Coronary artery (tissue), 2 donors: ENCODE measurements at regions not wholly inside any gene's neighbourhood (a gene's known extent, or its start where the extent isn't known, plus 50 kb on each side); places are given as distances from the start of the nearest gene placed in this dataset.

ENCODE experiments used
- DNase-seq: peaks from one replicate; pipeline ENCODE4 v3.0.0-alpha.2; 2017; ENCODE audit warnings: low spot score
- H3K27ac ChIP-seq, 2 donors: fragments of 200-600 bp; sonication (generic); one replicate each; pipeline ENCODE4 v1.5.1; 2016 to 2019
- H3K4me3 ChIP-seq: fragments of 200-600 bp; sonication (generic); 2 replicates; pipeline ENCODE4 v1.5.1; 2016; ENCODE audit warnings: mild to moderate bottlenecking, moderate library complexity
- CTCF ChIP-seq: fragments of 200-600 bp; sonication (generic); IDR thresholded peaks from one replicate; pipeline ENCODE4 v1.5.1; 2019; ENCODE audit warnings: antibody characterized with exemption

GRCh38 chr15:31444844-31445243 lies 118.2 kb downstream of the KLF13 start:
- no peak overlapping the region for H3K4me3 ChIP-seq
- no peak overlapping the region for H3K27ac ChIP-seq
- DNase-seq, result no peak
- TF ChIP-seq CTCF, result no peak

- no peak for DNase-seq
- TF ChIP-seq CTCF, result no peak
- Histone ChIP-seq H3K27ac (no peak overlapping the region), H3K4me3 (no peak overlapping the region)
Measured at GRCh38 chr15:31446546-31446945, 119.9 kb downstream of the KLF13 start.

GRCh38 chr15:31447931-31448634 lies 121.4 kb downstream of the KLF13 start:
- DNase-seq, result no peak
- no peak overlapping the region for H3K4me3 ChIP-seq
- H3K27ac ChIP-seq, result no peak overlapping the region
- no peak for TF ChIP-seq CTCF

GRCh38 chr15:31448635-31448979 lies 122.0 kb downstream of the KLF13 start:
- Histone ChIP-seq H3K4me3 (no peak overlapping the region), H3K27ac (no peak overlapping the region)
- no peak for TF ChIP-seq CTCF
- no peak for DNase-seq

- no peak overlapping the region for H3K27ac ChIP-seq
- TF ChIP-seq CTCF, result no peak
- peak; percentile 76 for DNase-seq
- no peak overlapping the region for H3K4me3 ChIP-seq
Measured at GRCh38 chr15:31452595-31453557, 126.2 kb downstream of the KLF13 start.

GRCh38 chr15:31453558-31454318 lies 127.1 kb downstream of the KLF13 start:
- peak; percentile 53 for DNase-seq
- no peak for TF ChIP-seq CTCF
- H3K4me3 ChIP-seq, result no peak overlapping the region
- H3K27ac ChIP-seq, result no peak overlapping the region
